Erythroblast (primary cell): ENCODE measurements at regions not wholly inside any gene's neighbourhood (a gene's known extent, or its start where the extent isn't known, plus 50 kb on each side); places are given as distances from the start of the nearest gene placed in this dataset.

Source experiments
- GATA1 ChIP-seq: IDR thresholded peaks from 2 replicates; pipeline ENCODE4 v1.6.1; 2011; ENCODE audit warnings: low read depth, mild to moderate bottlenecking, control low read depth, low read length, moderate library complexity
- POLR2A ChIP-seq: IDR thresholded peaks from 2 replicates; pipeline ENCODE4 v1.6.1; 2011; ENCODE audit warnings: mild to moderate bottlenecking, low read length

- TF ChIP-seq POLR2A (no peak), GATA1 (no peak)
Observed at GRCh38 chr4:55008166-55009056, 117.0 kb downstream of the KDR start.
